Neuronal stem cell (in vitro differentiated cells): ENCODE measurements at regions not wholly inside any gene's neighbourhood (a gene's known extent, or its start where the extent isn't known, plus 50 kb on each side); places are given as distances from the start of the nearest gene placed in this dataset.

Experiments used
- DNase-seq: peaks from one replicate; pipeline ENCODE4 v3.0.0-alpha.2; 2013; ENCODE audit warnings: low spot score
- H2AFZ ChIP-seq: one replicate; pipeline ENCODE4 v1.6.1; 2013; ENCODE audit warnings: mild to moderate bottlenecking, low read length, inconsistent platforms
- H2AK5ac ChIP-seq: 2 replicates; pipeline ENCODE4 v1.6.1; 2013; ENCODE audit warnings: low read depth, mild to moderate bottlenecking, inconsistent platforms, low read length, moderate library complexity, mixed read lengths
- H2BK120ac ChIP-seq: 2 replicates; pipeline ENCODE4 v1.6.1; 2013; ENCODE audit warnings: low read depth, mild to moderate bottlenecking, inconsistent platforms, low read length, moderate library complexity, mixed read lengths
- H2BK12ac ChIP-seq: one replicate; pipeline ENCODE4 v1.6.1; 2013; ENCODE audit warnings: low read length, inconsistent platforms
- H2BK15ac ChIP-seq: 2 replicates; pipeline ENCODE4 v1.6.1; 2013; ENCODE audit warnings: mild to moderate bottlenecking, low read length, inconsistent platforms, mixed read lengths
- H2BK5ac ChIP-seq: one replicate; pipeline ENCODE4 v1.6.1; 2013; ENCODE audit warnings: inconsistent platforms, mild to moderate bottlenecking, low read length, moderate library complexity
- H3K14ac ChIP-seq: one replicate; pipeline ENCODE4 v1.6.1; 2013; ENCODE audit warnings: low read length, inconsistent platforms
- H3K18ac ChIP-seq: 2 replicates; pipeline ENCODE4 v1.6.1; 2013; ENCODE audit warnings: low read length, inconsistent platforms
- H3K23ac ChIP-seq: 2 replicates; pipeline ENCODE4 v1.6.1; 2013; ENCODE audit warnings: low read depth, mild to moderate bottlenecking, mixed read lengths, low read length, inconsistent platforms; ENCODE audit not compliant: poor library complexity
- H3K27ac ChIP-seq: replicated peaks from 3 replicates; pipeline ENCODE4 v1.5.1; 2013; ENCODE audit warnings: low read length, inconsistent platforms
- H3K27me3 ChIP-seq, 3 experiments: 2 replicates each; pipeline ENCODE4 v1.6.1; 2013; ENCODE audit warnings: low read length in 3 of 3, mild to moderate bottlenecking in 2 of 3, inconsistent platforms in 1 of 3, low read depth in 1 of 3, mixed read lengths in 1 of 3, moderate library complexity in 1 of 3; ENCODE audit not compliant: control insufficient read depth in 3 of 3, insufficient read depth in 3 of 3
- H3K36me3 ChIP-seq, 2 donors: replicated peaks in 1 of 2; 2 replicates each; pipeline ENCODE4 v1.6.1; 2013; ENCODE audit warnings: low read length in 2 of 2; ENCODE audit not compliant: control insufficient read depth in 2 of 2, insufficient read depth in 2 of 2
- H3K4ac ChIP-seq: 2 replicates; pipeline ENCODE4 v1.6.1; 2013; ENCODE audit warnings: inconsistent platforms, mild to moderate bottlenecking, low read length, moderate library complexity
- H3K4me1 ChIP-seq, 2 donors: 1 replicate in 1 of 2; 2 replicates in 1 of 2; pipeline ENCODE4 v1.6.1; 2013; ENCODE audit warnings: low read length in 2 of 2, low read depth in 1 of 2; ENCODE audit not compliant: control insufficient read depth in 2 of 2, insufficient read depth in 1 of 2
- H3K4me2 ChIP-seq: one replicate; pipeline ENCODE4 v1.6.1; 2013; ENCODE audit warnings: mild to moderate bottlenecking, low read length, inconsistent platforms; ENCODE audit not compliant: insufficient read depth, poor library complexity, severe bottlenecking
- H3K4me3 ChIP-seq, 2 donors: 2 replicates each; pipeline ENCODE4 v1.5.1; 2013; ENCODE audit warnings: low read length in 2 of 2, mild to moderate bottlenecking in 2 of 2, inconsistent platforms in 1 of 2, moderate library complexity in 1 of 2
- H3K79me1 ChIP-seq: one replicate; pipeline ENCODE4 v1.6.1; 2013; ENCODE audit warnings: low read depth, mild to moderate bottlenecking, inconsistent platforms, low read length, moderate library complexity
- H3K9ac ChIP-seq: one replicate; pipeline ENCODE4 v1.6.1; 2013; ENCODE audit warnings: mild to moderate bottlenecking, low read depth, low read length, inconsistent platforms; ENCODE audit not compliant: poor library complexity
- H3K9me3 ChIP-seq, 2 donors: replicated peaks in 1 of 2; 2 replicates each; pipeline versions ENCODE3 to v1.6.1; 2013; ENCODE audit warnings: low read length in 2 of 2, mild to moderate bottlenecking in 2 of 2, inconsistent platforms in 1 of 2, low read depth in 1 of 2, mixed read lengths in 1 of 2, moderate library complexity in 1 of 2; ENCODE audit not compliant: control insufficient read depth in 2 of 2, insufficient read depth in 1 of 2
- H4K8ac ChIP-seq: one replicate; pipeline ENCODE4 v1.6.1; 2013; ENCODE audit warnings: low read depth, mild to moderate bottlenecking, inconsistent platforms, low read length, moderate library complexity
- H4K91ac ChIP-seq: one replicate; pipeline ENCODE4 v1.6.1; 2013; ENCODE audit warnings: low read length, low read depth, mild to moderate bottlenecking, inconsistent platforms; ENCODE audit not compliant: poor library complexity
- WGBS, 2 donors: extraction: QIAGEN DNeasy Blood & Tissue Kit; methylation state at CpG; one replicate each; pipeline ENCODE4 v1.1.7; 2013; ENCODE audit warnings: missing lambda C conversion rate in 2 of 2, mixed read lengths in 1 of 2; ENCODE audit not compliant: insufficient read length in 2 of 2, insufficient replicate concordance in 1 of 2; ENCODE audit errors: extremely low coverage in 2 of 2; 5-methylcytosine and 5-hydroxymethylcytosine counted together

DNA sequence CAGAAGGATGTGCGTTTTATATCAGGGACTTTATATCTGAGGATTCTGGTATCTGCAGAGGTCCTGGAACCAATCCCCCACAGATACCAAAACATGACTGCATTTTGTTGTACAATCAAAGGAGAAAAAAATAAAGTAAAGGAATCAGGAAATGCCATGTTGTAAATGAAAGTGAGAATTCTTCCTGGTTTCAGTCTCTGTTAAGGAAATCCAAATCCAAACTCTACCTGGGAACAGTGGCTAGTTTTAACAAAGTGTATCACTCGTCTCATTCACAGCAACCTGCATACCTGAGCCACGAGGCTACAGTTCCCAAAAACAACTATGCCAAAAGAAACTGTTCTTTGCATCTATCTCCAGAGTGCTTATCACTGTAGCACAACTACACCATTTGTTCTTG, 77.3 kb upstream of the ATF3 start:
- H3K23ac ChIP-seq, result no peak overlapping the region
- H2AFZ ChIP-seq, result no peak overlapping the region
- no CpG with 5 or more reads among the region's 3 CpGs for WGBS, 2 donors
- H3K36me3 ChIP-seq, result no peaks in the 10 kb centered on the region
- H4K8ac ChIP-seq, result no peak overlapping the region
- H2BK120ac ChIP-seq, result no peak overlapping the region
- no peak overlapping the region for H3K27ac ChIP-seq
- H3K18ac ChIP-seq, result no peak overlapping the region
- no peak overlapping the region for H4K91ac ChIP-seq
- no peak overlapping the region for H3K4ac ChIP-seq
- H2BK15ac ChIP-seq, result no peak overlapping the region
- H3K9ac ChIP-seq, result no peak overlapping the region
- H3K14ac ChIP-seq, result no peak overlapping the region
- no peak overlapping the region for H2AK5ac ChIP-seq
- H3K4me1 ChIP-seq, result peaks cover 0 to 2% of the 10 kb centered on the region in 2 donors
- no peaks in the 10 kb centered on the region for H3K79me1 ChIP-seq
- H2BK5ac ChIP-seq, result no peak overlapping the region
- no peak overlapping the region for H3K4me3 ChIP-seq
- DNase-seq, result no peak
- H3K27me3 ChIP-seq, result peaks cover 0 to 41% (median 0%) of the 10 kb centered on the region in 3 experiments
- no peak overlapping the region for H2BK12ac ChIP-seq
- H3K4me2 ChIP-seq, result no peak overlapping the region
- H3K9me3 ChIP-seq, result no peaks in the 10 kb centered on the region

DNA sequence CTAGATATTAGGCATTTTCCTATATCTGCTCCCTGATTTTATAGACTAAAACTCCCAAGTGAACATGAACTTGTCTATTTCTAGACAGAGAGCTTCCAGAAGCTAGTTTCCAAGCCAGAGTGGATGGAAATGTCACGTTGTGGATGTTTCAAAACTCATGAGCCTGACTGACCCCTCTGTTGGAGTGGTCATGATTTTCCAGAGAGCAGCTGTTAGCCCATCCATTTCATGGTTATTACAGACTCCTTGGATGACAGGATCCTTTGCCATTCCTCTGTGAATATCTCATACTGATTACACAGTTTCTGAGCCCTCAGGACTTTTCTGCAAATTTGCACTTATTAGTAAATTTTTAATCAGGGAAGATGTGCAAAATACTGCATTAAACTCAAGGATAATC, 76.8 kb upstream of the ATF3 start:
- H3K23ac ChIP-seq, result no peak overlapping the region
- H3K79me1 ChIP-seq, result no peaks in the 10 kb centered on the region
- peaks cover 0 to 2% of the 10 kb centered on the region in 2 donors for H3K4me1 ChIP-seq
- no peaks in the 10 kb centered on the region for H3K36me3 ChIP-seq
- H3K18ac ChIP-seq, result no peak overlapping the region
- no peak overlapping the region for H4K91ac ChIP-seq
- no peak overlapping the region for H3K27ac ChIP-seq
- no peak overlapping the region for H2AK5ac ChIP-seq
- no peak overlapping the region for H2BK15ac ChIP-seq
- no peak for DNase-seq
- H3K4me3 ChIP-seq, result no peak overlapping the region
- peaks cover 0 to 2% of the 10 kb centered on the region in 2 donors for H3K9me3 ChIP-seq
- H2BK12ac ChIP-seq, result no peak overlapping the region
- no peak overlapping the region for H2AFZ ChIP-seq
- no peak overlapping the region for H3K4me2 ChIP-seq
- H3K27me3 ChIP-seq, result peaks cover 0 to 38% (median 0%) of the 10 kb centered on the region in 3 experiments
- H3K4ac ChIP-seq, result no peak overlapping the region
- H3K9ac ChIP-seq, result no peak overlapping the region
- H3K14ac ChIP-seq, result no peak overlapping the region
- no peak overlapping the region for H2BK5ac ChIP-seq
- WGBS, 2 donors, result no CpG with 5 or more reads among the region's 1 CpG
- no peak overlapping the region for H2BK120ac ChIP-seq
- H4K8ac ChIP-seq, result no peak overlapping the region

DNA sequence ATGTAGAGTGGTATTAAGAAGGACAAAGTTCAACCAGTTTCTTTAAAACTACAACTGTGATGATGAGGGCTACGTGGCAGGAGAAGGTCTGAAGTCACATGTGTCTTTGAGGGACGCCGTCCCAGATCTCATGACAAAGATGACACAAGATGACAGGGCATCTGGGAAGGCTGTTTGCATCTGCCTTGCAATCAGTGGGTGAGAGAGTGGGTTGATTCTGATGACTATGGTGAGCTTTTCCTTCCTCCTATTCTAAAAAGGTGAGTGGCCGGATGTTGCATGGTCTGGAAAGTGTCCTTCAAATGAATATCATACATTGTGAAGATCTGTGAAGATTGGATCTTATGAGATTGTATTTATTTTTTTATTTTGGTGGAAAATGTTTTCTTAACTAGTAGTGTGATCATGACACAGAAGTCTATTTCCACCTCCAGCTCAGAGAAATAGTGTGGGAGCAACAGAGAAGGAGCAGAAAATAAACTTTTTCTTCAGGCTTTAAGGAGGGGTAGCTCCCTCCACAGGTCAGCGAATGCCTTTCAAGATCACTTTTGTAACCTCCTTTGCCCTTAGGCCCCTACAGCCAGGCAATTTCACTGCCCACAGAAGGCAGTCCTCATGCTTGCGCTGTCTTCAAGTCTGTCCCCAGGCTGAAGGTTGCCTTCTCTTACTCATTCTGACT, 76.0 kb upstream of the ATF3 start:
- Histone ChIP-seq H2BK120ac (no peak overlapping the region), H2BK12ac (no peak overlapping the region), H4K91ac (no peak overlapping the region), H2BK5ac (no peak overlapping the region), H3K36me3 (no peaks in the 10 kb centered on the region), H3K4me1 (peaks cover 0 to 2% of the 10 kb centered on the region in 2 donors), H3K4ac (no peak overlapping the region), H3K79me1 (no peaks in the 10 kb centered on the region), H3K23ac (no peak overlapping the region), H3K4me3 (no peak overlapping the region), H4K8ac (no peak overlapping the region), H3K27ac (no peak overlapping the region), H3K9me3 (peaks cover 0 to 5% of the 10 kb centered on the region in 2 donors), H3K4me2 (no peak overlapping the region), H3K14ac (no peak overlapping the region), H2AFZ (no peak overlapping the region), H3K27me3 (peaks cover 0 to 35% (median 0%) of the 10 kb centered on the region in 3 experiments), H2AK5ac (no peak overlapping the region), H3K9ac (no peak overlapping the region), H3K18ac (no peak overlapping the region), H2BK15ac (no peak overlapping the region)
- DNase-seq, result no peak
- WGBS, 2 donors, result no CpG with 5 or more reads among the region's 6 CpGs

DNA sequence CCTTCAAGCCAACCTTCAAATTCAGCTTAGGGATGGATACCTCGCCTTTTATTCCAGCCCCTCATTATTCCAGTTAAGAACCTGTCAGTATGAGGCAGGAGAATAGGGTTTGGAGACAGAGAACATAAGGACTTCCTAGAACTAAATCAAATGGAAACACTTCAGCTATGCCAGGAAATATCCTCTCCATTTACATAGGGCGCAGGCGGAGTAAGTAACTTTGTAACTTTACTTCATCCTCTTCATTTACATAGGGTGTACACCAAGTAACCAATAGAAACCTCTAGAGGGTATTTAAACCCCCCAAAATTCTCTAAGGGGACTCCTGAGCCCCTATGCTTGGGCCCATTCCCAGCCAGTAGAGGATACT, 75.4 kb upstream of the ATF3 start:
- no peak overlapping the region for H2BK5ac ChIP-seq
- no peak overlapping the region for H3K27ac ChIP-seq
- H4K91ac ChIP-seq, result no peak overlapping the region
- H2BK120ac ChIP-seq, result no peak overlapping the region
- no peak overlapping the region for H3K4me3 ChIP-seq
- WGBS, 2 donors, result no CpG with 5 or more reads among the region's 3 CpGs
- H2AK5ac ChIP-seq, result no peak overlapping the region
- no peak overlapping the region for H2BK15ac ChIP-seq
- H3K9ac ChIP-seq, result no peak overlapping the region
- H3K4me2 ChIP-seq, result no peak overlapping the region
- H2BK12ac ChIP-seq, result no peak overlapping the region
- no peaks in the 10 kb centered on the region for H3K36me3 ChIP-seq
- H3K9me3 ChIP-seq, result peaks cover 0 to 5% of the 10 kb centered on the region in 2 donors
- no peaks in the 10 kb centered on the region for H3K79me1 ChIP-seq
- no peak overlapping the region for H2AFZ ChIP-seq
- no peak for DNase-seq
- H4K8ac ChIP-seq, result no peak overlapping the region
- H3K23ac ChIP-seq, result no peak overlapping the region
- no peak overlapping the region for H3K4ac ChIP-seq
- H3K18ac ChIP-seq, result no peak overlapping the region
- peaks cover 0 to 35% (median 0%) of the 10 kb centered on the region in 3 experiments for H3K27me3 ChIP-seq
- peaks cover 0 to 2% of the 10 kb centered on the region in 2 donors for H3K4me1 ChIP-seq
- H3K14ac ChIP-seq, result no peak overlapping the region
